GM12878 (cell line): ENCODE measurements at regions not wholly inside any gene's neighbourhood (a gene's known extent, or its start where the extent isn't known, plus 50 kb on each side); places are given as distances from the start of the nearest gene placed in this dataset.

Experiments
- DPF2 ChIP-seq: fragments of 450-650 bp; IDR thresholded peaks from 2 replicates; pipeline ENCODE4 v1.6.1; 2017; ENCODE audit warnings: mild to moderate bottlenecking
- EP300 ChIP-seq, 2 experiments: fragments of 150-350 bp in 1 of 2; IDR thresholded peaks; 2 replicates each; pipeline ENCODE4 v1.6.1; 2011 to 2012; ENCODE audit warnings: low read depth in 2 of 2, low read length in 2 of 2, borderline replicate concordance in 1 of 2, improper control_type of control experiment in 1 of 2, inconsistent platforms in 1 of 2; ENCODE audit not compliant: control insufficient read depth in 1 of 2
- EZH2 ChIP-seq: IDR thresholded peaks from 2 replicates; pipeline ENCODE4 v1.6.1; 2012; ENCODE audit warnings: low read depth, mild to moderate bottlenecking, control low read depth, inconsistent platforms, low read length, borderline replicate concordance; ENCODE audit not compliant: control insufficient read depth
- RFX5 ChIP-seq: IDR thresholded peaks from 2 replicates; pipeline ENCODE4 v1.6.1; 2011; ENCODE audit warnings: low read depth, low read length, improper control_type of control experiment
- SP1 ChIP-seq: IDR thresholded peaks from one replicate; pipeline ENCODE4 v1.6.1; 2011; ENCODE audit warnings: low read depth, low read length
- TF ChIP-seq, protein P1 (sequence below), 3 experiments: IDR thresholded peaks in 2 of 3; conservative IDR thresholded peaks in 1 of 3; 2 replicates each; pipeline ENCODE4 v1.5.1; 2011; ENCODE audit warnings: low read depth in 3 of 3, low read length in 3 of 3, mild to moderate bottlenecking in 3 of 3, control low read depth in 2 of 3, moderate library complexity in 2 of 3, inconsistent platforms in 1 of 3, mixed read lengths in 1 of 3; ENCODE audit not compliant: control insufficient read depth in 2 of 3, insufficient read depth in 1 of 3; ENCODE audit errors: extremely low read depth in 1 of 3
- TF ChIP-seq, protein P2 (sequence below): fragments of 450-650 bp; formaldehyde crosslinking; IDR thresholded peaks from 2 replicates; pipeline ENCODE4 v1.5.0; 2022; ENCODE audit warnings: mild to moderate bottlenecking, missing genetic modification characterization

DNA sequence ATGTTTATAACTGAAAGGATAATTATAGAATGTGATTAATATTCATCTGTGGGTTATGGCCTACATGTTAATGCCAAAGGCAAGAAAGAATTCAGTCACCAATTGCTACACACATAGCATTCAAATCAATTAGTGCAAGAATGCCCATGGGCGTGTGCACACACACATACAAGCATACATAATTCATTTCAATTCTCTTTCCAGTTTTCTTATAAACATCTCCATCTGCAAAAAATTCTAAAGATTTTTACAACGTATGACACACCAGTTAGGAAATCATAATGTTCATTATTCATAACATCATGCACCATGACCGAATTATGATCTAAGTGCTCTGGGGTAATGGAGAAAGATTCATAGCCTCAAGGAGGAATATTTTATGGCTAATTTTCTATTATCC, 111.0 kb upstream of the ADTRP start:
- TF ChIP-seq RFX5 (no peak), SP1 (no peak), DPF2 (no peak), EP300 (IDR thresholded peaks at IDR 0.05; ENCODE audit: borderline replicate concordance in 1 of 2, control insufficient read depth in 1 of 2, low read depth in 2 of 2, low read length in 2 of 2) (no peak), EZH2 (no peak)
- TF ChIP-seq, protein P1, sequence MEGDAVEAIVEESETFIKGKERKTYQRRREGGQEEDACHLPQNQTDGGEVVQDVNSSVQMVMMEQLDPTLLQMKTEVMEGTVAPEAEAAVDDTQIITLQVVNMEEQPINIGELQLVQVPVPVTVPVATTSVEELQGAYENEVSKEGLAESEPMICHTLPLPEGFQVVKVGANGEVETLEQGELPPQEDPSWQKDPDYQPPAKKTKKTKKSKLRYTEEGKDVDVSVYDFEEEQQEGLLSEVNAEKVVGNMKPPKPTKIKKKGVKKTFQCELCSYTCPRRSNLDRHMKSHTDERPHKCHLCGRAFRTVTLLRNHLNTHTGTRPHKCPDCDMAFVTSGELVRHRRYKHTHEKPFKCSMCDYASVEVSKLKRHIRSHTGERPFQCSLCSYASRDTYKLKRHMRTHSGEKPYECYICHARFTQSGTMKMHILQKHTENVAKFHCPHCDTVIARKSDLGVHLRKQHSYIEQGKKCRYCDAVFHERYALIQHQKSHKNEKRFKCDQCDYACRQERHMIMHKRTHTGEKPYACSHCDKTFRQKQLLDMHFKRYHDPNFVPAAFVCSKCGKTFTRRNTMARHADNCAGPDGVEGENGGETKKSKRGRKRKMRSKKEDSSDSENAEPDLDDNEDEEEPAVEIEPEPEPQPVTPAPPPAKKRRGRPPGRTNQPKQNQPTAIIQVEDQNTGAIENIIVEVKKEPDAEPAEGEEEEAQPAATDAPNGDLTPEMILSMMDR (IDR thresholded peaks at IDR 0.05 in 2 of 3, conservative IDR thresholded peaks at IDR 0.05 in 1 of 3; ENCODE audit: control insufficient read depth in 2 of 3, extremely low read depth in 1 of 3, insufficient read depth in 1 of 3, low read depth in 3 of 3, low read length in 3 of 3), result no peak
- TF ChIP-seq, protein P2, sequence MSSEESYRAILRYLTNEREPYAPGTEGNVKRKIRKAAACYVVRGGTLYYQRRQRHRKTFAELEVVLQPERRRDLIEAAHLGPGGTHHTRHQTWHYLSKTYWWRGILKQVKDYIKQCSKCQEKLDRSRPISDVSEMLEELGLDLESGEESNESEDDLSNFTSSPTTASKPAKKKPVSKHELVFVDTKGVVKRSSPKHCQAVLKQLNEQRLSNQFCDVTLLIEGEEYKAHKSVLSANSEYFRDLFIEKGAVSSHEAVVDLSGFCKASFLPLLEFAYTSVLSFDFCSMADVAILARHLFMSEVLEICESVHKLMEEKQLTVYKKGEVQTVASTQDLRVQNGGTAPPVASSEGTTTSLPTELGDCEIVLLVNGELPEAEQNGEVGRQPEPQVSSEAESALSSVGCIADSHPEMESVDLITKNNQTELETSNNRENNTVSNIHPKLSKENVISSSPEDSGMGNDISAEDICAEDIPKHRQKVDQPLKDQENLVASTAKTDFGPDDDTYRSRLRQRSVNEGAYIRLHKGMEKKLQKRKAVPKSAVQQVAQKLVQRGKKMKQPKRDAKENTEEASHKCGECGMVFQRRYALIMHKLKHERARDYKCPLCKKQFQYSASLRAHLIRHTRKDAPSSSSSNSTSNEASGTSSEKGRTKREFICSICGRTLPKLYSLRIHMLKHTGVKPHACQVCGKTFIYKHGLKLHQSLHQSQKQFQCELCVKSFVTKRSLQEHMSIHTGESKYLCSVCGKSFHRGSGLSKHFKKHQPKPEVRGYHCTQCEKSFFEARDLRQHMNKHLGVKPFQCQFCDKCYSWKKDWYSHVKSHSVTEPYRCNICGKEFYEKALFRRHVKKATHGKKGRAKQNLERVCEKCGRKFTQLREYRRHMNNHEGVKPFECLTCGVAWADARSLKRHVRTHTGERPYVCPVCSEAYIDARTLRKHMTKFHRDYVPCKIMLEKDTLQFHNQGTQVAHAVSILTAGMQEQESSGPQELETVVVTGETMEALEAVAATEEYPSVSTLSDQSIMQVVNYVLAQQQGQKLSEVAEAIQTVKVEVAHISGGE (CRISPR knock-in tag), result no peak
